ENCODE measurements at regions not wholly inside any gene's neighbourhood (a gene's known extent, or its start where the extent isn't known, plus 50 kb on each side); places are given as distances from the start of the nearest gene placed in this dataset.
"Not testable (repeated sequence)": the region's sequence is repeated elsewhere in the genome, so short reads cannot be mapped to it uniquely, and the experiment has no call there.

- Histone ChIP-seq H3K27me3 (ENCODE audit: control insufficient read depth, insufficient read depth, low read length) (no peaks in the 10 kb centered on the region), H3K9me3 (ENCODE audit: control insufficient read depth in 2 of 3, insufficient read depth in 1 of 3, low read length in 3 of 3) (no peaks in the 10 kb centered on the region), H3K4me1 (ENCODE audit: control insufficient read depth in 2 of 3, insufficient read depth in 2 of 3, low read depth in 1 of 3, low read length in 3 of 3) (no peaks in the 10 kb centered on the region), H3K9ac (ENCODE audit: low read length in 3 of 3) (no peak overlapping the region), H3K36me3 (ENCODE audit: control insufficient read depth in 2 of 3, insufficient read depth in 3 of 3, low read length in 3 of 3) (no peaks in the 10 kb centered on the region), H3K27ac (ENCODE audit: low read depth in 2 of 2, low read length in 2 of 2) (no peak overlapping the region), H3K4me3 (ENCODE audit: low read length in 3 of 3) (no peak overlapping the region)
- DNase-seq: no peak
- no peak for FAIRE-seq
- intact Hi-C loops (cut with DNase I): no loop called here
- TF ChIP-seq CTCF (IDR thresholded peaks at IDR 0.05; ENCODE audit: borderline replicate concordance, extremely low read depth, insufficient read depth): no peak
These were observed 75.6 kb upstream of the ANKRD28 start for GRCh38 chr3:15873415-15873814.

GRCh38 chr3:15875016-15875689 lies 77.4 kb upstream of the ANKRD28 start:
- Histone ChIP-seq H3K9ac (ENCODE audit: low read length in 3 of 3) (no peak overlapping the region), H3K4me3 (ENCODE audit: low read length in 3 of 3) (no peak overlapping the region), H3K36me3 (ENCODE audit: control insufficient read depth in 2 of 3, insufficient read depth in 3 of 3, low read length in 3 of 3) (no peaks in the 10 kb centered on the region), H3K27me3 (ENCODE audit: control insufficient read depth, insufficient read depth, low read length) (no peaks in the 10 kb centered on the region), H3K4me1 (ENCODE audit: control insufficient read depth in 2 of 3, insufficient read depth in 2 of 3, low read depth in 1 of 3, low read length in 3 of 3) (no peaks in the 10 kb centered on the region), H3K9me3 (ENCODE audit: control insufficient read depth in 2 of 3, insufficient read depth in 1 of 3, low read length in 3 of 3) (no peaks in the 10 kb centered on the region), H3K27ac (ENCODE audit: low read depth in 2 of 2, low read length in 2 of 2) (no peak overlapping the region)
- FAIRE-seq (no peak), DNase-seq (no peak)
- intact Hi-C loops (cut with DNase I): no loop called here
- TF ChIP-seq CTCF (IDR thresholded peaks at IDR 0.05; ENCODE audit: borderline replicate concordance, extremely low read depth, insufficient read depth): no peak

GRCh38 chr3:15876669-15877068 lies 78.9 kb upstream of the ANKRD28 start:
- Histone ChIP-seq H3K27me3 (ENCODE audit: control insufficient read depth, insufficient read depth, low read length) (no peaks in the 10 kb centered on the region), H3K4me1 (ENCODE audit: control insufficient read depth in 2 of 3, insufficient read depth in 2 of 3, low read depth in 1 of 3, low read length in 3 of 3) (no peaks in the 10 kb centered on the region), H3K27ac (ENCODE audit: low read depth in 2 of 2, low read length in 2 of 2) (no peak overlapping the region), H3K36me3 (ENCODE audit: control insufficient read depth in 2 of 3, insufficient read depth in 3 of 3, low read length in 3 of 3) (no peaks in the 10 kb centered on the region), H3K9me3 (ENCODE audit: control insufficient read depth in 2 of 3, insufficient read depth in 1 of 3, low read length in 3 of 3) (no peaks in the 10 kb centered on the region), H3K4me3 (ENCODE audit: low read length in 3 of 3) (no peak overlapping the region), H3K9ac (ENCODE audit: low read length in 3 of 3) (no peak overlapping the region)
- intact Hi-C loops (cut with DNase I): no loop called here
- FAIRE-seq (no peak), DNase-seq (no peak)
- no peak for TF ChIP-seq CTCF (IDR thresholded peaks at IDR 0.05; ENCODE audit: borderline replicate concordance, extremely low read depth, insufficient read depth)

GRCh38 chr3:15877813-15878212 lies 80.0 kb upstream of the ANKRD28 start:
- intact Hi-C loops (cut with DNase I): no loop called here
- Histone ChIP-seq H3K9me3 (ENCODE audit: control insufficient read depth in 2 of 3, insufficient read depth in 1 of 3, low read length in 3 of 3) (no peaks in the 10 kb centered on the region), H3K9ac (ENCODE audit: low read length in 3 of 3) (no peak overlapping the region), H3K36me3 (ENCODE audit: control insufficient read depth in 2 of 3, insufficient read depth in 3 of 3, low read length in 3 of 3) (no peaks in the 10 kb centered on the region), H3K4me1 (ENCODE audit: control insufficient read depth in 2 of 3, insufficient read depth in 2 of 3, low read depth in 1 of 3, low read length in 3 of 3) (no peaks in the 10 kb centered on the region), H3K27ac (ENCODE audit: low read depth in 2 of 2, low read length in 2 of 2) (no peak overlapping the region), H3K27me3 (ENCODE audit: control insufficient read depth, insufficient read depth, low read length) (no peaks in the 10 kb centered on the region), H3K4me3 (ENCODE audit: low read length in 3 of 3) (no peak overlapping the region)
- TF ChIP-seq CTCF (IDR thresholded peaks at IDR 0.05; ENCODE audit: borderline replicate concordance, extremely low read depth, insufficient read depth): no peak
- DNase-seq: no peak
- FAIRE-seq: no peak

GRCh38 chr3:15879787-15880186 lies 82.0 kb upstream of the ANKRD28 start:
- not testable (repeated sequence) for FAIRE-seq

More at GRCh38 chr3:15879787-15880186, 82.0 kb upstream of the ANKRD28 start:
- H3K9me3 ChIP-seq (ENCODE audit: control insufficient read depth in 2 of 3, insufficient read depth in 1 of 3, low read length in 3 of 3); H3K4me1 ChIP-seq (ENCODE audit: control insufficient read depth in 2 of 3, insufficient read depth in 2 of 3, low read depth in 1 of 3, low read length in 3 of 3); DNase-seq; intact Hi-C loops (cut with DNase I); H3K9ac ChIP-seq (ENCODE audit: low read length in 3 of 3); H3K27ac ChIP-seq (ENCODE audit: low read depth in 2 of 2, low read length in 2 of 2); H3K27me3 ChIP-seq (ENCODE audit: control insufficient read depth, insufficient read depth, low read length); H3K36me3 ChIP-seq (ENCODE audit: control insufficient read depth in 2 of 3, insufficient read depth in 3 of 3, low read length in 3 of 3); H3K4me3 ChIP-seq (ENCODE audit: low read length in 3 of 3): not testable (repeated sequence)

Measured in kidney (tissue), 13 donors.